ENCODE measurements at regions not wholly inside any gene's neighbourhood (a gene's known extent, or its start where the extent isn't known, plus 50 kb on each side); places are given as distances from the start of the nearest gene placed in this dataset.

DNA sequence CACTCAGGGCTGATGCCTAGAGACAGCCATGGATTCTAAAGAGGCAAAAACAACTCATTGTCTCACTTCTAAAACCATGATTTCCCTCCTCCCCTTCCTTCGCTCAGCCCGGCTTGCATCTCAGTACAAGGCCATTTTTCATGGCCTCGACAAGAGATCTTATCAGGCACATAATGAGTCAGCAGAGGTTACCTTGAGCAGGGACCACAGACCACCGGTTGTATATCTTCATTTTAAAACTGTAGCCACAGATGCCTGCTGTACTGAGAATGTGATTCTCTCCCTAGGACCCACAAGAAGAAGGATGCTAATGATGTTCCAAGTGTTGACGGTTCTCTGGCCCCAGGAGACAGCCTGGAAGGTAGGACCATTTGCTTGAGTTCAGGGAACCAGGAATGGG, 331.9 kb downstream of the AJAP1 start:
- DNase-seq (ENCODE audit: low spot score): no peak

DNA sequence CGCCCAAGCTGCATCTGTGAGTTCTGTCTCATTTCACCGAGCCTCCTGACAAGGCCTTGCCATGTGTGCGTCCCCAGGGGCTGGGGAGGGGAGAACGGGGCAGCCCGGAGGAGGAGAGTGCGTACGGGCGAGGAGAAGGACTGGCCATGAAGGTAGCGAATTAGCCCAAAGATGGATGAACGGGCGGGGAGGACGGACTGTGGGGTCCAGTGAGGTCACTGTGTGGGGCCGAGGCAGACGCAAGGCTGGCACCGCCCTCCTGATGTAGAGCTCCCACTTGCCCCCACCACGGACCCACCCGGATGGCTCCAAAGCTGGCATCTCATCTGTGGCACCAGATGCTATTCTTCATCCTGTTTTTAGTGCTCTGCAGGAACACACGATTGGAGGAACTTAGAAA, 330.4 kb downstream of the AJAP1 start:
- DNase-seq (ENCODE audit: low spot score): no peak

DNA sequence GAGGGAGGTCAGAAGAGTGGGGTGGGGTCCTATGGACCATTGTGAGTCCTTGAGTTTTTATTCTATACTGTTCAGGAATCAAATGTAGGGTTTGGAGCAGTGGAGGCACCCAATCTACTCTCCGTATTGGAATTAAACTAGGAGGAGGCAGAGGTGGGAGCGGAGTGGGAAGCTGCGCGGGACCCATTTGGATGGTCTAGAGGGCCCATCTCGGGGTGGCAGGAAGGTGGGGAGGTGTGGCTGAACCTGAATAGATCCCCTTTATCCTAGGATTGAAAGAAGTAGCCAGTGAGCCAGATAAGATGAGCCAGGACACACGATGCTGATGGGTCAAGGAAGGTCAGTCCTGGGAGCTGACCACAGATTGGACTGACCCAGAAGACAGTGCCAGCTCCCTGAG, 325.8 kb downstream of the AJAP1 start:
- no peak for DNase-seq (ENCODE audit: low spot score)

DNA sequence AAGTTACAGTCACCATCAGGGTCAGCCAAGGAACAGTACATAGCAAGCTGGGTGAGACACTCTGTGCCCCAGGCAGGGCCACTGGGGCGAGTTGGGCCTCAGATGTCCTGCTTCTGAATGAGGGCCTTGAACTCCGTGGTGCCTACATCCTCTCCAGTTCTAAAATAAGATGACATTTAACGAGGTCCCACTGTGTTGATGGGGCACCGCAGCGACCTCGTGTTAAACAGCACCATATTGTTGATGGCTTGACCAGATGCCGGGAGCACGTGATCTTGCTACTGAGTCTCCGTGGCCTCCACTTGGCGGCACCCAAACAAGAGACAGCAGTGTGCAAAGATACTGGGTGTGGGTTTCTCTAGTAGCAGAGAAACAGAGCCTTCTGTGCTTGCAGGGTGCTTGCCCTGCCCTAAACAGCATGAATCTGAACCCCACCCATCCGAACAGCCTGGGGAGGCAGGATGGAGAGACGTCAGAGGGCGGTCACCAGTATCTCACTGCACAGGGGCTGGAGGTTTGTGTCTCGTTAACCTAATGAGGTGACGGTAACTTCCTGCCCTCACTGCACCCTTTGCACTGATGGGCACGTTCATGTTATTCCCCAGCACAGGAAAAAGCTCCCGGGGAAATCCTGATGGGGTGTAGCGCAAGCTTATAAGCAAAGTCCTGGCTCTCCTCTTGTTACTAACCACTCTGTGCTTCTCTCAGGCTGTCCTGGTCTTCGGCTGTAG, 324.4 kb downstream of the AJAP1 start:
- no peak for DNase-seq (ENCODE audit: low spot score)

DNA sequence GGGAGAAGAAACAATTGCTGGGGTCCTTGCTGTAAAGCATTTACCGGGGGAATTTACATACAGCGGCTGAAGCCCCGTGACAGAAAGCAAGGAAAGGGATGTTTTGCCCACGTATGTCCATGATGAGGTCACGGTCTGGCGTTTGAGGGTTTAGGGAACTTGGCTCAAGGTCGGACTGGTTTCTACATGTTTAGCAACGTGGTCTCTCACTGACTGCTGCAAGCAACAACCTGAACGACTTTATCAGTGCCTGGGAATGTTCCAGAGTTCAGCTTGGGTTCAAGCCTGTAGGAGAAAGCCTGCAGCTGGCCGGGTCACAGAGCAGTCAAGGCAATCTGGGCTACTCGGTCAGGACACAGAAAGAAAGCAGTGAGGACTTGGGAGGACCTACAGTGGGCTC, 323.3 kb downstream of the AJAP1 start:
- no peak for DNase-seq (ENCODE audit: low spot score)

DNA sequence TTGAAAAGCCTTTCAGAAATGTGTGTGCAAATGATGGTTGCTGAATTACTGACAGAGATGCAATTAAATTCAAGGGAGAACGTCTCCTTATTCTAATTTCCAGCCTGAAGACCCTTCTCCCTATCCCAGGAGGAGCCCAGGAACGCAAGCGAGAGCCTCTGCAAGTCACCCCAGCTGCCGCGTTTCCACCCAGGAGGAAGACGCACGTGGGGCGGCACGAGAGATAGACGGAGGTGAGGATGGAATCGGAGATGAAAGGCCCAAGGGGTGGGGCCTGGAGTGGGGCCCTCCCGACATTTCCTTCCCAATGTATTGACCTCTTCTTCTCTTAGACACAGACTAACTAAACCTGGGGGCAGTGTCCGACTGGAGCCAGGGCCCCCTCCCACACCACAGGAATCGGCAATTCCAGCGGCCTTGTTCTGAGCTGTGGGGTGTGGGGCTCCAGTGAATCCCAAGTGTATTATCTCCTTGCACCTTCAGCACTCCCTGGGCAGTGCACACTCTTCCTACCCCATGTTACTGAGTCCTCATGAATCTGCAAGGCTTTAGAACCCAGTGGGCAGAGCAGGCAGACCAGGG, 322.5 kb downstream of the AJAP1 start:
- no peak for DNase-seq (ENCODE audit: low spot score)

DNA sequence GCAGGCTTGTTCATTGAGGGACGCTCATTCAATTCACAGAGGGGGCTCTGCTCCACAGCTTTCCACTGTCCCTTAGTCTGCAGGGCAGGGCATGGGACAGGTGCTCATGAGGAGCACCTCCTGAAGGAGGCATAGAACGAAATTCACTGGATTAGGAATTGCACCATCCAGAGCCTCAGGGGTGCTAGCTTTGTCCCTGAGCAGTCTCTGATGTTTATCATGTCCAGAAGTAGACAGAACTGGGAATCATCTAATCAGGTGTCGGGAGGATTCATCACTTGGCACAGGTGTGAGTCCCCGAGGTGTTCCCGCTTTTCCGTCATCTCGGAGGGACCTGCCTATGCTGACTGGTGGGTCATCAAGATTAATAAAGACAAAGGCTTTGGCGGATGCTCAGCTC, 321.4 kb downstream of the AJAP1 start:
- no peak for DNase-seq (ENCODE audit: low spot score)

DNA sequence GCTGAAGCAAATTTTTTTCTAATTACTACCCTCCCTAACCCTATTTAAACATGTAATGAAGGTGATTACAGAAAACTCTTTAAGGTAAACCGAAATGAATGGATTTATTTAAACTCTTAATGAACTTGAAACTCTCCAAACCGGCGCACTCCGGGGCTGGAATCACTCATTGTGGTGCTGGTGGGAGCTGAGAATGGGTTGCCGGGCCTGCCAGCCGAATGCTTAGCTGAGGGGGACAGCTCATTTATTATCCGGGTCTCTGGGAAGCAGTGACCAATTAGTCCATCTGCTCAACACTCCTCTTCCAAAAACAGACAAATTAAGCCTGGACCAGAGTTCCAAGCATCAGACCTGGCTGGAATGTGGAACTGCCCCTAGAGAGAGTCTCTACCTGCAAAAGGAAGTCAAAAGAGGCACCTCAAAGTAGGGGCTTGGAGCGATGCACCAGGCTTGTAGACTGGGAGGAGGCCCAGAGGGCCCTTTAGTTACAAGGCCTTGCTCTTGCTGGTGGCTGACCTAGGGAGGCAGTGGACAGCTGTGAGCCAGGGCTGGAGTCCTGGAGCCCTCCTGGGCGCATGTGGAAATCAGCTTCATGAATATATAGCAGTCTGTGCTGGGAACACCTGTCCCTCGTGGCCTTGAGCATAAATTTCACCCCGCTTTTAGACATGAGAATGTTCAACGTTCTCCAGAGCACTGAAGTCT, 320.7 kb downstream of the AJAP1 start:
- no peak for DNase-seq (ENCODE audit: low spot score)

DNA sequence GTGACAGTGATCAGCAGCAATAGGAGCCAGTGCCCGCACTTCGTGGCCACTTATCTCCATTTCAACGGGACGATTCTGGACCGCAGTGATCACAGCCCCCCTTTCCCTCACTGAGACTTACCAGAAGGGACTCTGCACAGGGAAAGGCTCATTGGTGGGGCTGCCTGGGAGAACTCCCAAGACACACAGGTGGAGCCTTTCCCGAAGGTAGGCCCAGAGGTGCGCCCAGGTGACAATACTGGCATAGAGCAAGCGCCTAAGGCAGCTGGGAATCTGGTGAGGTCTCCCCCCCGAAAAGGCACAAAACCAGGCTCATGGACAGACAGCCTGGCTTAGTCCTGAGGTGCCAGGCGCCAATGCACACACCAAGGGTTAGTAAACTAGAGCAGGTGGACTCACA, 318.9 kb downstream of the AJAP1 start:
- no peak for DNase-seq (ENCODE audit: low spot score)

DNA sequence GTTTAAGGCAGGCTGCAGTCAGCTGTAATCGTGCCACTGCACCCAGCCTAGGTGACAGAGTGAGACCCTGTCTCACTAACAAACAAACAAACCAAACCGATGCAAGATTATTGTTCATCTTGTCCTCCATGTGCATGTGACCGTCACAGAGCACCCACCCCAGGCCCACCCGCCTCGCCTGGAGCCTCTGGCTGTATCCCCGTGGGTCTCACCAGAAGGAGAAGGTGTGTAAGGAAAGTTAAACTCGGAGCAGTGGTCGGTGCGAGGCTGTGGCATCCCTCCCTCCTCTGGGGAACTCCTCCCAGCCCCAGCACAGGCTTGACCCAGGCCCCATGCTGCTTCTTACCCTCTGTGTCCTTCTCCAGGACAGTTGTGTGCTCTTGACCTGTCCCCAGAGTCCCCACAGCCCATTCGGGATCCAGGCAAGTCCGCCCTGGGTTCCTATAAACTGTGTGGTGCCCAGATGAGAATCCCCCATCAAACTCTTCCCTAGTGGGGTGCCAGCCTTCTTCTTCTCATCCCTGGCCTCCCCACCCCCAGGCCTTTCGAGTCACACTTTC, 318.4 kb downstream of the AJAP1 start:
- DNase-seq (ENCODE audit: low spot score): no peak

DNA sequence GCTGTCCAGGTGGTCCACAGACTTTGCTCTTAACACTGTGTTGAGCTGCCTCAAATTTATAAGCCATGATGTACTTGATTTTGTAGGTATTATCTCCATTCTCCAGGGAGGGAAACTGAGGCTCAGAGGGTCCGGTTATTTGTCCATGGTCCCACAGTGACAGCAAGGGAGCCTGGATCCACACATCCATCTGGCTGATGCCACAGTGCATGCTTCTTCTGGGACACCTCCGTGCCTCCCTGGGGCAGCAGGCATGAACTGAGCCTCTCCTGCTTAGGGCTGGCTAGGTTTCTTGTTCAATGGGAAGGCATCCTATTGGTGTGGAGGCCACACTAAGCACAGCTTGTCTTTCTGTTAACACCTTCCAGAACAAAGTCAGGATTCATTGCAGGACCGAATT, 317.3 kb downstream of the AJAP1 start:
- no peak for DNase-seq (ENCODE audit: low spot score)

DNA sequence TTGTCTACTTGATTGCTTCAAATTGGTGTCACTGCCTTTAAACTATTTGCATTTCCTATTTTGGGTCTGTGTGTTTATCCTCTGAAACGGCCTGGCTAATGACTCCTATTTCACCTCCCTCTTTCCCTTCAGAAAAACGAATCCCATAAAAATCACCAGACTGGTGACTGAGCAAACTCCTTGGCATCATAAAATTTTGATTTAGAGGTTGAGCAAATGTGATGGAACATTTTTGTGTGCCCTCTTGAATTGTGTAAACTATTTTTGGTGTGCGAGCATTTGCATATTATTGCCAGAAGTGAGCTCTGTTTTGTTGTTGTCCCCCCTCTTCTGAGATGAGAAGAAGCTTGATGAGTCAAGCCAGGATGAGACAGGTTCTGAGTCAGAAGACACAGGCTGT, 316.1 kb downstream of the AJAP1 start:
- no peak for DNase-seq (ENCODE audit: low spot score)

DNA sequence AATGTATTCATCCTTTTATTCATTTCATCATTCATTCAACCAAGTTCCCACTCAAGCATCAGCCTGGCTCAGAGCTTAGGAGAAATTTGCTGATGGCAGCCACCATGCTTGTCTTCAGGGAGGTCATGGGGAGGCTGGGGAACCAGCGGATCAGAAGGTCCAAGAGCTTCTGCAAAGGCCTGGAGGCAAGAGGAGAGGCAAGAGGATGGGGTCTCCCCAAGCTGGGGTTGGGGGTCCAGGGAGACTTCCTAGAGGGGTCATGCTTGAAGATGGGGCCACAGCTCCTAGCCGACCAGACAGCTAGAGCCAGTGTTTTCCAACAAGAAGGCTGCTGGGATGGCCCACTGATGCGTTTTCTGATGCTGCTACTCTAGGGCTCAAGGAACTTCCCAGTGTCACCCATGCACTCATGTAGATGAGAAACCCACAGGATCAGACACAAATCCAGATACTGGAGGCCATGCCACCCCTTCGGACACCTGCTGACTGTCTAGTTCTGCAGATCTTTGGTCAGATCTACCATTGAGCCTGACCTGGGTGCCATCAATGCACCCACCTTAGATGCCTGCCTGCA, 315.2 kb downstream of the AJAP1 start:
- DNase-seq (ENCODE audit: low spot score): no peak

DNA sequence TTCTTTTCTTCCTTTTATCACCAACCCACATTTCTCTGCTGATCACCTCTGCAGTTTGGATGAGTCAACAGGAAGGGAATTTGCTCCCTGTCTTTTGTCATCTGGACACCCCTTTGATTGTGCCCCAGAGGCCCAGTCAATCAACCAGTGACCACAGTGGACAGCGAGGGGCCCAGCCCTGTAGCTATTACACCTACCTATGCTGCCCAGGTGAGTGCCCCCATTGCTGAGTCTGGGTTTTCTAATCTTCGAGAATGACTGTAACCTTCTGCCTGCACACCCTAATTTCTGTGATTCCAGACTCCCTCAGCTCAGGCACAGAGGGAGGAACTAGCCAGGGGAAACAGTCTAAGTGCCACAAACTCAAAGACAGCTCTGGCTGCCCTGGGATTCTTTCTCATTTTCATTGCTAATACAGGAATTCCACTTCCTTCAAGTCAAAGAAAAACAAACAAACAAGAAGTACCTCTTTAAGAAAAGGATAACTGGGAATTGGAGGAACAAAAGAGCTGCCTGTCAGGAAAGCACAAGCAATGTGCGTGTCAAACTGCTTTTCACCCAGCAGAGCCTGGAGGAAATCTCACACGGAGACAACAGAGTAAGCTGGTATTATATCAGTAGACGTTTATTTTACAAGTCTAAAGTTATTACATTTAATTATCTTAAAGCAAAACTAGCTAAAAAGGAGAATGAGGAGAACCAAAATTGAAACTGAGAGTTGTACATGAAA, 311.1 kb downstream of the AJAP1 start:
- DNase-seq (ENCODE audit: low spot score): no peak

DNA sequence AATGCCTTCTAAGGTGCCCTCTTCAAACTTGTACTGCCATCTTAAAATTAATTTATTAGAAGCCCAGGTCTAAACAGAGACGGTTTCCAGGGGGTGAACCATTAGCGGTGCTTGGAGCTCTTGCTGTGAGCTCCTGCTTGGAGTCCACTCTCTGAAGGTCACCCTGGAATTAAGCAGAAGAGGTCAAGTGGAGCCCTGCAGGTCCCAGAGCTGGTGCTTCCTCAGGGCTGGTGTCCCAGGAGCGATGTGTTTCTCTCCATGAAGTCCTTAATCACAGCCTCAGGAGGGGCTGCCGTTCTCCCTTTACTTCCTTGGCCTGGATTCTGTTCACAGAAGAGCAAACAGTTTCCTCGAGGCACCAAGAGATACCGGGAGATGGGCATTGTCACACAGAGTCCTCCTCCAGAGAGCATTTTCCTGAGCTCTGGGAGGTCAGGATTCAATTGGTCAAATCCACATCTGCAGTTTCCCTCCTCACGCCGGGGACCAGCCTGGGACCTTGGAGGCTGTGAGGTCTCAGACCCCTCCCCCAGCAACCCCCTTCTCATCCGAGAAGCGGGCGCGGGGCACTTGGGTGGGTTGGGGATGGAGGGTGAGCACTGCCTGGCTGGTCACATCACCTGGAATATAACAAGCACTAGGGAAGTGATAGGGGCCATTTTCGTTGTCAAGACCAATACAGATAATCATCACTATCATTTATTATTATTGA, 310.4 kb downstream of the AJAP1 start:
- no peak for DNase-seq (ENCODE audit: low spot score)

DNA sequence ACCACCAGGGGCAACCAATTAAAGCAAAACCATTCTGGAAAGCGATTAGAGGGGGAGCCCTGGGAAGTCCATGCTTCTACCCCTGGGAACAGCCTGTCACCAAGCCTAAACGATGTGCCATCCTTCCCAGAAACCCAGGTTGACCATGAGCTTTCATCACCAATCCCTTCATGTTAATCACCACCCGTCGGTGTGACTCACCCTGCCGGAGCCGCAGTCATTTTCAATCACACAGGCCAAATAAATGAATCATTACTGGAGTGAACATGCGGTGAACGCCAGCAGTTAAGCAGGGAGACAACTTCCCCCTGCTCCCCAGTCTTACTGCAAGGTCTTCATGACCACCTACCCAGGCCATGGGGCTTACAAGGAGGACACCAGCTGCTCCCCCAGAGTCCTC, 308.8 kb downstream of the AJAP1 start:
- no peak for DNase-seq (ENCODE audit: low spot score)

DNA sequence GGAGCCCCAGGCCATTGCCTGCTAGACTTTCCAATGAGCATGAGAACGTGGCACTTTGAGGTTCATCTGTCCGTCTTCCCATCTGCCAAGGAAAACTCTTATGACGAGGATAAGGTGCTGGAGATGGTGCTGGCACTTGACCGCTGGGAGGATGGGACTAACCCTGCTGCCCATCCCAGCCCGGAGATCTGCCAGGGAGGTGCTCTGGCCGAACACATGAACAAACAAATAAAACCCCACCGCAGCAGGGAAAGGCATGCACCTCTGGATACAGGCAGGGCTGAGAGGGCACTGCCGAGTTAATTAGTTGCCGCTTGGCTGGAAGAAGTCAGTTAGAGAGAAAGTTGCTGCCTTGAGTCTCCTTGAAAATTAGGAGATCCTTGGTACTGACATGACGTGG, 308.4 kb downstream of the AJAP1 start:
- no peak for DNase-seq (ENCODE audit: low spot score)

DNA sequence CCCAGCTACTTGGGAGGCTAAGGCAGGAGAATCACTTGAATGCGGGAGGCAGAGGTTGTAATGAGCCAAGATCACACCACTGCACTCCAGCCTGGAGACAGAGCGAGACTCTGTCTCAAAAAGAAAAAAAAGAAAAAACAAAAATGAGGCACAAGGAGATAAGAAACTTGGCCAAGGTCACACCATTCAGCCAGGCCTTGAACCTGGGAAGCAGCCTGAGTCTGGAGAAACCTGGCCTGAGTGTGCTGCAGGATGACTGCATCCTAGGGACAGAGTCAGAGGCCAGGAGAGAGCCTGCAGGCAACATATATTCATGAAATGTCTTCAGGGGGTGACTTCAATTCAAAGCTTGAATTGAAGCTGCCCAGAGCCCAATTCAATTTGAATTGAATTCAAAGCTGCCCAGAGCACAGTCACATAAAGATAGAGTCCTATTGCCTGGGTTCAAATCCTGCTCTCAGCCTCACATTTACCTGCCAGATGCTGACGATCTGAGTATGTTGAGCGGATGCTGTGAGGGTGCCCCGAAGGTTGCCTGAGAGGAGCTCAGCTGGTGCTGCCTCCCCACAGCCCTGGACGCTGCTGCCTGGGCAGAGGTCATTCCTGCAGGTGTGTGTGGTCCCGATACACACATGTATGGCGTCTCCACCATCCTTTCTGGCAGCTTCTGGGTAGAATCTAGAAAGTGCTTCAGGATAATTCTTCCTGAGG, 307.7 kb downstream of the AJAP1 start:
- DNase-seq (ENCODE audit: low spot score): no peak

DNA sequence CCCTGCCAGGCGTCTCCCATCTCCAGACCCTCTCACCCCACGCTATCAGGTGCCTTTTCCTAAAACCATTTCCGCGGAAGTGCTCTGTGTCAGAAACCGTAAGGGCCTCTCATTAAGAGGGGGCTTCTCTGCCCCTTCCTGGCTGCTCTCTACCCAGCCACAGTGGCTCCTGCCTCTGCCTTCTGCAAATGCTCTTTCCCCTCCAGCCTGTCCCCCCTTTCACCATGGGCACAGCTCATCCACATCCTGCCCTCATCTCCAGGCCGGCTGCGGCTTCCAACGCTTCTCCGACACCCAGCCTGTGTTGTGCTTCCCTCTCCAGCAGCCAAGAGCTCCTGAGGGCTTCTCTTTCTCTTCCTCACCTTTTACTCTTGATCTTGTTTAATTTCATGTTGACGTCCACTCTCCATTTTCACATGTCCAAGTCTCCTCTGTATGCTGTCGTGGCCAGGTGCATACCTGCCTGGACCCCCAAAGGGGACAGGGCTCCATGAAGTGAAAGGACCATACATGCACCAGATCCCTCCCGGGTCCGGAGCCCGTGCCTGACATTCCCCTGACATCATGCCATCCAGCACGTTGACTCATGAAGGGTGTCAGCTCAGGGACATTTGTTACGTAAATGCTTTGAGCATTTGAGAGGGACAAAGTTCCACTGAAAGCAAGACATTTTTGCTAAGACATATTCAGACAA, 306.5 kb downstream of the AJAP1 start:
- DNase-seq (ENCODE audit: low spot score): no peak

DNA sequence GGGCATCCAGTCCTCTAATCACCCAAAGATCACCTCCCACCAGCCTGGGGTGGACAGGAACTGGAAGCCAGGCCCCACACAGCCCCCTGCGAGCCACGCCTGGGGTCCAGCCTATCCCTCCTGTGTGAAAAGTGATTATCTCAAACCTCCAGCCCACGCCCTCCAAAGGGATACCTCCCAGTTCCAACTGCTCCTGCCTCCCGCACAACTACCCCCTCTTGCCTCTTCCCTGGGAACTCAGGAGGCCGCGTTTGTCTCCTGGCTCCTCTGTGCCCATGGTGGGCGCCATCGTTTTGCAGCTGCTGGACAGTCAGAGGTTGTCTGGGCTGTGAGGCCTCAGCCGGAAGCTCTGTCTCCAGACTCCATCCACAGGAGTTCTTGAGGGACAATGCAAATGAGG, 305.9 kb downstream of the AJAP1 start:
- no peak for DNase-seq (ENCODE audit: low spot score)

Data from hematopoietic multipotent progenitor cell treated with erythropoietin and hydrocortisone succinate and interleukin-3 and kit ligand, for 17 days (in vitro differentiated cells).